Trophoblast cell (in vitro differentiated cells and primary cell): ENCODE measurements at regions not wholly inside any gene's neighbourhood (a gene's known extent, or its start where the extent isn't known, plus 50 kb on each side); places are given as distances from the start of the nearest gene placed in this dataset.

Source experiments
- DNase-seq, 2 donors: peaks; one replicate each; pipeline ENCODE4 v3.0.0-alpha.2; 2016
- H2AFZ ChIP-seq: 2 replicates; pipeline ENCODE4 v1.6.1; 2013; ENCODE audit warnings: low read length, moderate library complexity, mild to moderate bottlenecking; ENCODE audit not compliant: insufficient read depth, poor library complexity
- H2AK5ac ChIP-seq: 2 replicates; pipeline ENCODE4 v1.6.1; 2013; ENCODE audit warnings: mild to moderate bottlenecking, low read length
- H2BK120ac ChIP-seq: 2 replicates; pipeline ENCODE4 v1.6.1; 2013; ENCODE audit warnings: low read length, mild to moderate bottlenecking, moderate library complexity; ENCODE audit not compliant: insufficient read depth, poor library complexity
- H2BK12ac ChIP-seq: 2 replicates; pipeline ENCODE4 v1.6.1; 2013; ENCODE audit warnings: mild to moderate bottlenecking, low read length, moderate library complexity
- H2BK5ac ChIP-seq: 2 replicates; pipeline ENCODE4 v1.6.1; 2013; ENCODE audit warnings: low read length, low read depth, moderate library complexity, mild to moderate bottlenecking; ENCODE audit not compliant: poor library complexity
- H3K14ac ChIP-seq: 2 replicates; pipeline ENCODE4 v1.6.1; 2013; ENCODE audit warnings: mild to moderate bottlenecking, low read length
- H3K18ac ChIP-seq: 2 replicates; pipeline ENCODE4 v1.6.1; 2013; ENCODE audit warnings: mild to moderate bottlenecking, low read length
- H3K23ac ChIP-seq: 2 replicates; pipeline ENCODE4 v1.6.1; 2013; ENCODE audit warnings: low read length
- H3K27ac ChIP-seq: 2 replicates; pipeline ENCODE4 v1.5.1; 2013; ENCODE audit warnings: low read depth, mild to moderate bottlenecking, inconsistent platforms, low read length, moderate library complexity
- H3K27me3 ChIP-seq: 2 replicates; pipeline ENCODE4 v1.6.1; 2013; ENCODE audit warnings: inconsistent platforms, mild to moderate bottlenecking, low read length, moderate library complexity; ENCODE audit not compliant: insufficient read depth
- H3K36me3 ChIP-seq, 2 experiments: 1 replicate in 1 of 2; 2 replicates in 1 of 2; pipeline ENCODE4 v1.6.1; 2013; ENCODE audit warnings: low read length in 2 of 2, mild to moderate bottlenecking in 2 of 2, moderate library complexity in 1 of 2; ENCODE audit not compliant: insufficient read depth in 2 of 2, control insufficient read depth in 1 of 2
- H3K4ac ChIP-seq: 2 replicates; pipeline ENCODE4 v1.6.1; 2013; ENCODE audit warnings: low read depth, mild to moderate bottlenecking, low read length, moderate library complexity
- H3K4me1 ChIP-seq, 2 experiments: 1 replicate in 1 of 2; 2 replicates in 1 of 2; pipeline ENCODE4 v1.6.1; 2013; ENCODE audit warnings: low read length in 2 of 2, mild to moderate bottlenecking in 2 of 2, moderate library complexity in 1 of 2; ENCODE audit not compliant: insufficient read depth in 2 of 2, control insufficient read depth in 1 of 2
- H3K4me2 ChIP-seq: 2 replicates; pipeline ENCODE4 v1.6.1; 2013; ENCODE audit warnings: inconsistent platforms, mild to moderate bottlenecking, low read length, moderate library complexity
- H3K4me3 ChIP-seq: 2 replicates; pipeline ENCODE4 v1.5.1; 2013; ENCODE audit warnings: mild to moderate bottlenecking, low read depth, low read length, inconsistent platforms
- H3K79me1 ChIP-seq: one replicate; pipeline ENCODE4 v1.6.1; 2013; ENCODE audit warnings: low read length
- H3K79me2 ChIP-seq: 2 replicates; pipeline ENCODE4 v1.6.1; 2013; ENCODE audit warnings: low read length, mild to moderate bottlenecking; ENCODE audit not compliant: control insufficient read depth, insufficient read depth, poor library complexity
- H3K9ac ChIP-seq: 2 replicates; pipeline ENCODE4 v1.6.1; 2013; ENCODE audit warnings: mild to moderate bottlenecking, low read length
- H3K9me3 ChIP-seq: 2 replicates; pipeline ENCODE4 v1.6.1; 2013; ENCODE audit warnings: low read depth, mild to moderate bottlenecking, control low read depth, inconsistent platforms, low read length; ENCODE audit not compliant: insufficient read depth
- H4K12ac ChIP-seq: 2 replicates; pipeline ENCODE4 v1.6.1; 2013; ENCODE audit warnings: low read depth, mild to moderate bottlenecking, low read length, moderate library complexity
- H4K8ac ChIP-seq: 2 replicates; pipeline ENCODE4 v1.6.1; 2013; ENCODE audit warnings: low read depth, mild to moderate bottlenecking, low read length, moderate library complexity
- H4K91ac ChIP-seq: one replicate; pipeline ENCODE4 v1.6.1; 2013; ENCODE audit warnings: low read depth, mild to moderate bottlenecking, low read length, moderate library complexity
- WGBS: extraction: QIAGEN DNeasy Blood & Tissue Kit; methylation state at CpG from one replicate; pipeline ENCODE4 v1.1.7; 2013; ENCODE audit warnings: missing lambda C conversion rate; ENCODE audit not compliant: insufficient read length, insufficient coverage; ENCODE audit errors: extremely low coverage; 5-methylcytosine and 5-hydroxymethylcytosine counted together

- Histone ChIP-seq H2BK5ac (no peak overlapping the region), H3K14ac (no peak overlapping the region), H3K4me2 (no peak overlapping the region), H3K79me1 (no peaks in the 10 kb centered on the region), H3K79me2 (no peaks in the 10 kb centered on the region), H2AK5ac (no peak overlapping the region), H3K36me3 (no peaks in the 10 kb centered on the region), H3K18ac (no peak overlapping the region), H3K23ac (no peak overlapping the region), H3K9ac (no peak overlapping the region), H3K27ac (no peak overlapping the region), H3K4ac (no peak overlapping the region), H3K4me1 (no peaks in the 10 kb centered on the region), H2AFZ (no peak overlapping the region), H2BK120ac (no peak overlapping the region), H4K8ac (no peak overlapping the region), H3K27me3 (no peaks in the 10 kb centered on the region), H2BK12ac (no peak overlapping the region), H3K4me3 (no peak overlapping the region), H4K12ac (no peak overlapping the region), H3K9me3 (no peaks in the 10 kb centered on the region), H4K91ac (no peak overlapping the region)
- DNase-seq = no peak
- no CpG with 5 or more reads among the region's 14 CpGs for WGBS
These were observed 838.3 kb downstream of the NLGN4X start for GRCh38 chrX:5390376-5390775.

DNA sequence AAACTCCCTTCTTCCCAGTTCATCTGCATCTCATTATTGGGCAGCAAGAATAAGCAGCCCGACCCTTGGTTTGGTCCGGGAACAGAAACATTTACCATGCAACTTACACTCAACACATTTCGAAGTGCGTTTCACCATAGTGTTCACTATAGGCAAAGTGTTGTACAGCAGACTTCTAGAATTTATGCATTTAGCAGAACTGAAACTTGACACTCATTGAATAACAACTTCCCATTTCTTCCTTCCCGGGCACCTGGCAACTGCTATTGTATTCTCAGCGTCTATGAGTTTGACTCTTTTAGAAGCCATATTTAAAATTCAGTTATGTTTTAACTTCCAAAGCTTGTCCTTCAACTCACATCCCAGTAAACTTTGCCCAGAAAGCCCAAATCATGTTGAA, 840.6 kb downstream of the NLGN4X start:
- no peaks in the 10 kb centered on the region for H3K4me1 ChIP-seq
- H2BK5ac ChIP-seq = no peak overlapping the region
- WGBS = no CpG with 5 or more reads among the region's 6 CpGs
- H3K27ac ChIP-seq = no peak overlapping the region
- H3K4me2 ChIP-seq = no peak overlapping the region
- no peaks in the 10 kb centered on the region for H3K27me3 ChIP-seq
- no peak for DNase-seq
- no peak overlapping the region for H4K8ac ChIP-seq
- no peaks in the 10 kb centered on the region for H3K79me1 ChIP-seq
- H4K91ac ChIP-seq = no peak overlapping the region
- no peak overlapping the region for H3K9ac ChIP-seq
- no peaks in the 10 kb centered on the region for H3K79me2 ChIP-seq
- no peaks in the 10 kb centered on the region for H3K9me3 ChIP-seq
- H2BK120ac ChIP-seq = no peak overlapping the region
- no peaks in the 10 kb centered on the region for H3K36me3 ChIP-seq
- no peak overlapping the region for H4K12ac ChIP-seq
- no peak overlapping the region for H2BK12ac ChIP-seq
- H3K4ac ChIP-seq = no peak overlapping the region
- H3K18ac ChIP-seq = no peak overlapping the region
- no peak overlapping the region for H3K14ac ChIP-seq
- no peak overlapping the region for H3K4me3 ChIP-seq
- no peak overlapping the region for H2AFZ ChIP-seq
- H2AK5ac ChIP-seq = no peak overlapping the region
- no peak overlapping the region for H3K23ac ChIP-seq

- H3K23ac ChIP-seq = no peak overlapping the region
- no peaks in the 10 kb centered on the region for H3K9me3 ChIP-seq
- no peak overlapping the region for H4K12ac ChIP-seq
- no peak overlapping the region for H4K91ac ChIP-seq
- no peak overlapping the region for H2AK5ac ChIP-seq
- H2BK120ac ChIP-seq = no peak overlapping the region
- H3K9ac ChIP-seq = no peak overlapping the region
- no peaks in the 10 kb centered on the region for H3K79me2 ChIP-seq
- no peak overlapping the region for H3K4me2 ChIP-seq
- no peaks in the 10 kb centered on the region for H3K4me1 ChIP-seq
- no peaks in the 10 kb centered on the region for H3K79me1 ChIP-seq
- WGBS = no CpG with 5 or more reads among the region's 3 CpGs
- no peak overlapping the region for H3K4ac ChIP-seq
- no peak overlapping the region for H2AFZ ChIP-seq
- no peak overlapping the region for H3K27ac ChIP-seq
- no peak for DNase-seq
- no peaks in the 10 kb centered on the region for H3K27me3 ChIP-seq
- no peaks in the 10 kb centered on the region for H3K36me3 ChIP-seq
- no peak overlapping the region for H3K4me3 ChIP-seq
- H2BK12ac ChIP-seq = no peak overlapping the region
- no peak overlapping the region for H2BK5ac ChIP-seq
- no peak overlapping the region for H4K8ac ChIP-seq
- H3K18ac ChIP-seq = no peak overlapping the region
- no peak overlapping the region for H3K14ac ChIP-seq
These were observed 848.2 kb downstream of the NLGN4X start for GRCh38 chrX:5380426-5380825.

GRCh38 chrX:5341902-5342301, 886.8 kb downstream of the NLGN4X start:
- Histone ChIP-seq H3K79me1 (no peaks in the 10 kb centered on the region), H3K9ac (no peak overlapping the region), H2AFZ (no peak overlapping the region), H3K14ac (no peak overlapping the region), H2BK5ac (no peak overlapping the region), H3K36me3 (no peaks in the 10 kb centered on the region), H3K4me2 (no peak overlapping the region), H4K91ac (no peak overlapping the region), H2BK120ac (no peak overlapping the region), H3K4me3 (no peak overlapping the region), H3K79me2 (no peaks in the 10 kb centered on the region), H4K8ac (no peak overlapping the region), H3K4ac (no peak overlapping the region), H4K12ac (no peak overlapping the region), H3K27ac (no peak overlapping the region), H3K23ac (no peak overlapping the region), H3K4me1 (no peaks in the 10 kb centered on the region), H2AK5ac (no peak overlapping the region), H3K9me3 (no peaks in the 10 kb centered on the region), H3K18ac (no peak overlapping the region), H2BK12ac (no peak overlapping the region), H3K27me3 (no peaks in the 10 kb centered on the region)
- no CpG with 5 or more reads among the region's 5 CpGs for WGBS
- DNase-seq = no peak
